ENCODE measurements at regions not wholly inside any gene's neighbourhood (a gene's known extent, or its start where the extent isn't known, plus 50 kb on each side); places are given as distances from the start of the nearest gene placed in this dataset.
"Not testable (repeated sequence)": the region's sequence is repeated elsewhere in the genome, so short reads cannot be mapped to it uniquely, and the experiment has no call there.

DNA sequence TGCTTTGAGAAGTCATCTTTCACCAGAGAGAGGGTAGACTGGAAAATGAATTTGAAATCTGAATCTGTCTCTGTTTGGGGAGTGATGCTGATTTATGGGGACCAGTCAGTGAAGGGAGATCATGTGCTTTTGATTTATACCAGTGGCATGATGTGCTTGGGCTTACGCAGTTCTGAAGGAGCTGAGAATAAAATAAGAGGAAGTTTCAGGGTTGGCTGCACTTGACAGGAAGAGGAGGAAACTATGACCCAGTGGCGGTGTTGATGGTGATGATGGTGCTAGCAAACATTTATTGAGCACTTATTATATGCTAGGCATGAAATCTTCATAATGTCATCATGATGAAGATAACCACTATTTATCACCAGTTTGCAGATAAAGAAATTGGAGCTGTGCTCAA, 136.4 kb upstream of the GLRA1 start:
- H3K4me3 ChIP-seq (ENCODE audit: low read depth, low read length) = no peak overlapping the region

DNA sequence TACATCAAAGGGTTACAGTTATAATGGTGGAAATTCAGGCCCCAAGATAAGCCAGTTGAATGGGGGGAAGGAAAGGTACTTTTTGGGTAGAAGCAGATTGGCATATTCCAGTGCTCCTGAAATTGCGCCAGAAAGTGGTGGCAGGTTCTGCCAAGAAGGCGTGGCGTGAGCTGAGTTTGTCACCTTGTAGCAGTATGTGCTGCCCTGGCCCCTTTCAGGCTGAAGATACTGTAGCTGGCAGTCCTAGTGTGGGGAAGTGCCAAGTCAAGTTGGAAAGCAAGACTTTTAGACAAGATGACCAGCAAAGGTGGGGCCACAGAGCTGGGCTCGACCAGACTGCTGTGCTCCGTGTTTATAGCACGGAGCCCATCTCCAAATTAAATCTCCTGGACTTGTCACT, 133.6 kb upstream of the GLRA1 start:
- H3K4me3 ChIP-seq (ENCODE audit: low read depth, low read length) = no peak overlapping the region
- TF ChIP-seq, protein P1, sequence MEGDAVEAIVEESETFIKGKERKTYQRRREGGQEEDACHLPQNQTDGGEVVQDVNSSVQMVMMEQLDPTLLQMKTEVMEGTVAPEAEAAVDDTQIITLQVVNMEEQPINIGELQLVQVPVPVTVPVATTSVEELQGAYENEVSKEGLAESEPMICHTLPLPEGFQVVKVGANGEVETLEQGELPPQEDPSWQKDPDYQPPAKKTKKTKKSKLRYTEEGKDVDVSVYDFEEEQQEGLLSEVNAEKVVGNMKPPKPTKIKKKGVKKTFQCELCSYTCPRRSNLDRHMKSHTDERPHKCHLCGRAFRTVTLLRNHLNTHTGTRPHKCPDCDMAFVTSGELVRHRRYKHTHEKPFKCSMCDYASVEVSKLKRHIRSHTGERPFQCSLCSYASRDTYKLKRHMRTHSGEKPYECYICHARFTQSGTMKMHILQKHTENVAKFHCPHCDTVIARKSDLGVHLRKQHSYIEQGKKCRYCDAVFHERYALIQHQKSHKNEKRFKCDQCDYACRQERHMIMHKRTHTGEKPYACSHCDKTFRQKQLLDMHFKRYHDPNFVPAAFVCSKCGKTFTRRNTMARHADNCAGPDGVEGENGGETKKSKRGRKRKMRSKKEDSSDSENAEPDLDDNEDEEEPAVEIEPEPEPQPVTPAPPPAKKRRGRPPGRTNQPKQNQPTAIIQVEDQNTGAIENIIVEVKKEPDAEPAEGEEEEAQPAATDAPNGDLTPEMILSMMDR (IDR thresholded peaks at IDR 0.05; ENCODE audit: low read depth, low read length) = no peak

More for the DNA sequence above, 136.4 kb upstream of the GLRA1 start:
- TF ChIP-seq, protein P1 (IDR thresholded peaks at IDR 0.05; ENCODE audit: low read depth, low read length) = no peak

DNA sequence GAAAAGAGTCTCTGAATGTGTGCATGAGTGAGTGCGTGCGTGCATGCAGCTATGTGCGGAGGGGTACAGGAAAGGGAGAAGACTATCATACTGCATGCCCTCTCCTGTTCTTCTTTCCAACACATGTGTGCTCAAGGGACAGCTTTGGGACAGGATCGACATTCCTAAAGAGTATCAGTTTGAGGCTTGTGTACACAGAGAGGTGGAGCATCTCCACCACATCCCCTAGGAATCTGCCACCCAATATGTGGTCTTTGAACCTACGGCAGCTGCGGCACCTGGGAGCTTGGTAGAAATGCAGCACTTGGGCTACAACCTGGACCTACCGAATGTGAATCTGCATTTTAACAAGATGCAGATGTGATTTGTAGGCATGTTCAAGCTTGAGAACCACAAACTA, 132.3 kb upstream of the GLRA1 start:
- TF ChIP-seq, protein P1 (IDR thresholded peaks at IDR 0.05; ENCODE audit: low read depth, low read length) = no peak
- H3K4me3 ChIP-seq (ENCODE audit: low read depth, low read length) = no peak overlapping the region

DNA sequence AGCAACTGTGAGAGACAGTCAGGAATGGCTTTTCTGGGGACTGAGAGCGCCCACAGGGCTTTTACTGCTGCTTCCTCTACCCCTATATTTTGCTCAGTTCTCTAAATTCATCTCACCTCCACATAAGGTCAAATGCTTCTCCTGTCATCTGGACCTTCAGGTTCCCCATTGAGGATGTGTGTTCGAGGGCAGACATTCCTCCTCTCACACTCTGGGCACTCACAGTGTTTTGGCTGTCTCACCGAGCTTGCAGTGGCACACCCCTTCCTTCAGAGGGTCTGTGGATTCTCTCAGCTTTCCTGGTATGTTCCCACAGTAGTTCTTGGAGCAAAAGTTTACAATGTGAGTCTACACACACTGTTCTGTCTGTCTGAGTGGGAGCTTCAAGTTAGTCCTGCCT, 127.8 kb upstream of the GLRA1 start:
- no peak overlapping the region for H3K4me3 ChIP-seq (ENCODE audit: low read depth, low read length)
- TF ChIP-seq, protein P1 (IDR thresholded peaks at IDR 0.05; ENCODE audit: low read depth, low read length) = no peak

DNA sequence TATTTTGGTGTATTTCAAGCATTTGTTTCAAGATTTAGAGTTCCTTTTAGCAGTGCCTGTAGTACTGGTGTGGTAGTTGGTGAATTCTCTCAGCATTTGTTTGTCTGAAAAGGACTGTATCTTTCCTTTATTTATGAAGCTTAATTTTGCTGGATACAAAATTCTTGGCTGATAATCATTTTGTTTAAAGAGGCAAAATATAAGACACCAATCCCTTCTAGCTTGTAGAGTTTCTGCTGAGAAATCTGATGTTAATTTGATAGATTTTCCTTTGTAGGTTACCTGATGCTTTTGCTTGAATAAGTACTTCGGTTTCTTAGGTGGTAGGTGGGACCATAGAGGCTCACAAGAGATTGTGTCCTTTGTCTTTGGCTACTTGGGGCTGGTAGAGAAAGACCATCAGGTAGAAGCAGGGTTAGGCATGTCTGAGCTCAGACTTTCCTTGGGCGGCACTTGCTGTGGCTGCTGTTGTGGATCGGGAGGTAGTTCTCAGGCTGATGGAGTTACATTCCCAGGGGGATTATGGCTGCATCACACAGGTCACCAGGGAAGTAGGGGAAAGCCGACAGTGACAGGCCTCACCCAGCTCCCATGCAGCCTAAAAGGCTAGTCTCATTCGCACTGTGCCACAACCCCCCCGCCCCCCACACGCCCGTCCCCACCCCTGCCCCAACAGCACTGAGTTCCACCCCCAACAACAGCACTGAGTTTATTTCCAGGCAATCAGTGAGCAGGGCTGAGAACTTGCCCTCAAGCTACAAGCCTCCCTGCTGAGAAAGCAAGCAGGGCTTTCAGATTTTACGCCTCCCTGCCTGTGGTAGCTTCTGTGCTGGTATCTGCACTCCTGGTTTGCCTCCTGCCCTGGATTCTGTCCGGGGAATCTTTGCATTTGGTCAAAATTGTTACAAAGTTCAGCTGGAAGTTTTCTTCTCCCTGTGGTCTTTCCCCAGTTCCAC, 127.1 kb upstream of the GLRA1 start:
- no peak overlapping the region for H3K4me3 ChIP-seq (ENCODE audit: low read depth, low read length)
- TF ChIP-seq, protein P1 (IDR thresholded peaks at IDR 0.05; ENCODE audit: low read depth, low read length) = no peak

DNA sequence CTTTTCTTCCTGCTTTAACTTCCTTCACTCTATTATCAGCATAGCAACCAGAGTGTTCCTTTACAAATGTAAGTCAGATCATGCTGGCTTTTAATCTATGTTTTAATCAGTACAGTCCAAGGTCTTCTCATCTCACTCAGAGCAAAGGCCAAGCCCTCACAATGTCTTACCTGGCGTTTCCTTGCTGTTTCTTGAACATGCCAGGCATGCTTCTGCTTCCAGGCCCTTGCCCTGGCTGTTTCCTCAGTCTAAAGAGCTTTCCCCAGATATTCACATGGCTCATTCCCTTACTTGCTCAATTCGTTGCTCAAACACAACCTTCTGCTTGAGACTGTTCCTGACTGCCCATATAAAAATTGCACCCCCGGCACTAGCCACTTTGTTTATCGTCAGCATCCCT, 121.7 kb upstream of the GLRA1 start:
- no peak overlapping the region for H3K4me3 ChIP-seq (ENCODE audit: low read depth, low read length)
- TF ChIP-seq, protein P1 (IDR thresholded peaks at IDR 0.05; ENCODE audit: low read depth, low read length) = no peak

DNA sequence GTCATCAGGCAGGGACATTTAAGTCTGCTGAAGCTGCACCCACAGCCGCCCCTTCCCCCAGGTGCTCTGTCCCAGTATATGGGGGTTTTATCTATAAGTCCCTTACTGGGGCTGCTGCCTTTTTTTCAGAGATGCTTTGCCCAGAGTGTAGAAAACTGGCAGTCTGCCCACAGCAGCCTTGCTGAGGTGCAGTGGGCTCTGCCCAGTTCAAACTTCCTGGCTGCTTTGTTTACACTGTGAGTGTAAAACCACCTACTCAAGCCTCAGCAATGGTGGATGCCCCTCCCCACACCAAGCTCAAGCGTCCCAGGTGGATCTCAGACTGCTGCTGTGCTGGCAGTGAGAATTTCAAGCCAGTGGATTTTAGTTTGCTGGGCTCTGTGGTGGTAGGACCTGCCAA, 114.2 kb upstream of the GLRA1 start:
- not testable (repeated sequence) for H3K4me3 ChIP-seq (ENCODE audit: low read depth, low read length)

DNA sequence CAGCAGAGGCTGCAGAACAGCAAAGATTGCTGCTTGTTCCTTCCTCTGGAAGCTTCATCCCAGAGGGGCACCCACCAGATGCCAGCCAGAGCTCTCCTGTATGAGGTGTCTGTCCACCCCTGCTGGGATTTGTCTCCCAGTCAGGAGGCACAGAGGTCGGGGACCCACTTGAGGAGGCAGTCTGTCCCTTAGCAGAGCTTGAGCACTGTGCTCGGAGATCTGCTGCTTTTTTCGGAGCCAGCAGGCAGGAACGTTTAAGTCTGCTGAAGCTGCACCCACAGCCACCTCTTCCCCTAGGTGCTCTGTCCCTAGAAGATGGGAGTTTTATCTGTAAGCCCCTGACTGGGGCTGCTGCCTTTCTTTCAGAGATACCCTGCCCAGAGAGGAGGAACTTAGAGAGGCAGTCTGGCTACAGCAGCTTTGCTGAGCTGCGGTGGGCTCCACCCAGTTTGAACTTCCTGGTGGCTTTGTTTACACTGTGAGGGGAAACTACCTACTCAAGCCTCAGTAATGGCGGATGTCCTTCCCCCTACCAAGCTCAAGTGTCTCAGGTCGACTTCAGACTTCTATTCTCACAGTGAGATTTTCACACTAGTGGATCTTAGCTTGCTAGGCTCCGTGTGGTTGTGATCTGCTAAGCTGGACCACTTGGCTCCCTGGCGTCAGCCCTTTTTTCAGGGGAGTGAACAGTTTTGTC, 101.8 kb upstream of the GLRA1 start:
- not testable (repeated sequence) for H3K4me3 ChIP-seq (ENCODE audit: low read depth, low read length)
